HG03520 (cell line): ENCODE measurements at regions not wholly inside any gene's neighbourhood (a gene's known extent, or its start where the extent isn't known, plus 50 kb on each side); places are given as distances from the start of the nearest gene placed in this dataset.

ENCODE experiments used
- ATAC-seq: cut with Tn5 transposase; IDR thresholded peaks from one replicate; pipeline ENCODE4 v1.9.1; 2021; ENCODE audit warnings: mild to moderate bottlenecking, moderate library complexity; ENCODE audit not compliant: unreplicated experiment

DNA sequence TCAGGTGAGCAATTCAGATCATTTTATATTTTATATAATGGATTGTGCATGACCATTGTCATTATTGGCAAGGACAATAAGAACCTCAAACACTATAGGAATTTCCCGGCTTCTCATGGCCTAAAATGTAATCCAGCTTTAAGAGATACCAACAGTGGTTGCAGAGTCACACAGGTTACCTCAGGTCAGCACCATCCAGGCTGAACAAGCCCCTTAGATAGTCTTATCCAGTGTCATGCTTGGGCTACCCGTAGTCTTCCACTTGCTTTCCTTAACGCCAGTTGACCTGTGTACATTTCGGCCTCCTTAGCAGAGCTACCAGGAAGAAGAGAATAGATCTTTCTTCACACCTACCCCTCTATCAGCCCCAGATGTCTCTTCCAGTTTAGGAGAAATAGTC lies 293.3 kb upstream of the SYT4 start:
- no peak for ATAC-seq

- ATAC-seq, result peak; percentile 43
These were observed 293.9 kb upstream of the SYT4 start for GRCh38 chr18:43571078-43571689.

DNA sequence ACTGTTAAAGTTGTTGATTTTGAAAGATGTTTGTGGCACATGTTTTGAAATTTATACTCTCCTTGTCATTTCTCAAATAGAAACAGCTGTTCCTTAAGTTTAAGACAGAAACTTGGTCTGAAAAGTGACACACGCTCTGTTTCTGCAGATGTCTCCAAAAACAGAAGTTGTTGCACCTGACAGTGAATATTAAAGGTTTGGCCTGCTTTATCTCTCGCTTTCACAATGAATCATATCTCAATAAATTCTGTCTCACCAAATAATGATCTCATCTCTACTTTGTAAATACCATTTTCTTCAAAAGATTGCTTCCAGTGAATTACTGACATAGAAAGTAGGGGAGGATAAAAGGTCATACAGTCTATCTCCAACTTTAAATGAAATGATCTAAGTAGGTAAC lies 294.9 kb upstream of the SYT4 start:
- peak; percentile 83 for ATAC-seq

DNA sequence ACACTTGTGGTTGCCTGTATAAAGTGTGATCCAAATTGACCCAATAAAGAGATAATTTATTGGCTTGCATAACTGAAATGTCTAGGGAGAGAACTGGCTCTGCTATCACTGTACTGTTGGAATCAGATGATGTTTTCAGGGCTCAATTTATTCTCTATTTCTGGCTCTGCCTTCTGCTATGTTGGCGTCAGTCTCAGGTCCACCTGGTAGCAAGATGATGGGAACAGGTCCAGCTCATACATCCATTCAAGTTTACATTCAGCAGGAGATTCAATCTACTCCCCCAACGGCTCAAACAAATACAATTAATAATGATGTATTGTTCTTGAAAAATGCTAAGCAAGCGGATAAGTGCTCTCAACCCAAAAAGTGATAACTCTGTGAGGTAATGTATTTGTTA lies 297.7 kb upstream of the SYT4 start:
- no peak for ATAC-seq

DNA sequence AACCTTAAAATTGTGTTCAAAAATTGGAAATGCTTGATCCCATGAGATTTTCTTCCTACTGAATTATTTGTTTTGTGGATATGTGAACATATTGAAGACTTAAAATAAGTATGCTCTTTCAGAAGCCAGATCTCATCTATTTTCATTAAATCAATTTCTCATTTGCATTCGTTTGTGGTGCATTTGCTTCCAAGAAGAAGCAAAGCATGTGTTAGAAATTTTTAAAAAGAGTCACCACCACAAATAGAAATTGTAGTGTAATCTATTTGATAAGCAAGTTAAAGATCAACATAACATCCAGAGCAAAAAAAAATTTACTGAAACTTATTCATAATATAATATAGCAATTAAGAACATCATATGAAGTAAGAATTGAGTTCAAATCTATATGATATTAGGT lies 300.9 kb upstream of the SYT4 start:
- no peak for ATAC-seq

DNA sequence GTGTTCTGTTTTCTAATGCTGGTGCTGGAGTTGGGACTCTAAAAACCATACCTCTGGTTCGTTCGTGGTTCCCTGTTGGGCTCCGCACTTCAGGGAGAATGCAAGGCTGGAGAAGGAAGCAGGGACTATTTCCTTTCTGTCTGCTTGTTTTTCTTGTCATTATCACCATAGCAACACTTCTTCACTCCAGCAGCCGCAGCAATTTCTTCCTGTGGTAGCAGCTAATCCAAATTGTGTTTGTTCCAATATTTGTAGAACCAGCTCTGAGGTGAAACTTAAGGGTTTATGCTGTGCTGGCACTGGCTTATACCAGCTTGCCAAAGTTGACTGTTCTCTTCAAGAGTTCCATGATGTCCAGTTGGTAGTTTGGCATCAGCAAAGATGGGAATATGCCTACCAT lies 301.4 kb upstream of the SYT4 start:
- ATAC-seq, result no peak

DNA sequence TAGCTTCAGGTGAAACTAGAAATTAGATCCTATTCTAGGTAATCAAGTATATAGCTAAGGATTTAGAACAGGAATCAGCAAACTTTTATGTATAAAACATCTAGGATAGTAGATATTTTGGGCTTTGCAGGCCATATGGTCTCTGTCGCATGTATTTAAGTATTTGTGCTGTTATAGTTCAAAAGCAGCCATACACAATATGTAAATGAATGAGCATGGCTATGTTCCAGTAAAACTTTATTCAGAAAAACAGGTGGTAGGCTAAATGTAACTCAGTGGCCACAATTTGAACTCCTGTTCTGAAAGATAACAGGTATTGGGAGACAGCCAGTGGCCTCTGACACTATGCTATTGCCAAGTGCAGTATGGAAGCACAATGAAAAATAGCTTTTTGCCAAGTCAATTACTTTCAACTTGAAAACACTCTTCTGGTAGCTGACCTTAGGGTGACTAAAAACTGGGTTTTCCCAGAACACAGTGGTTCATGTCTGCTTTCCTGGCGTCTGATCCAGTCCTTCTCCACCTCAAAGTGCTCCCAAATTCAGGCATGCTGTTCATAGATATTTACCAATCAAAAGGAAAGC lies 304.7 kb upstream of the SYT4 start:
- no peak for ATAC-seq

DNA sequence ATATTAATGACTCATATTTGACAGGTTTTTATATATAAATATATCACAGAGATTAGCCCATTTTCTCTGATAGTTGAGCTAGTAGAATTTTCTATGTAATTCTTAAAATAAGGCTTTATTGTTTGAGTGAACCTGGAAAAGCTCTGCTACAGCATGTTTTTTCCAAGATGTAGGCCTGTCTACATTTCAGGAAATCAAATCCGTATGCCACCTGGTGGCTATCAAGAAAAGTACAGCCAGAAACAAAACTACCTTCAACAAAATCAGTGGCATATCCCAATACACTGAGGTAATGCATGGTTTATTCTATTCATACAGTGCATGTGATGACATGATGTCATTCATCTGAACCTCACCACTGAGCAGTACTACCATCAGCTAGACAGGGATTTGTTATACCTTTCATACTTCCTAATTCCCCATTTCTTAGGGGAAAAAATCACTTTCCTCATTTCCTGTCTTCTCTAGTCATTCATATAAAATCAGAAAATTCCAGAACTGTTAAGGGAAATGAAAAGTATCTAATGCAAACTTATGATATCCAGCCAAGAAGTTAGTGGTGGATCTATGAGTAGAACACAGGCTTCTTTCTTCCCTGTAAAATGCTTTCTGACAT lies 310.4 kb upstream of the SYT4 start:
- ATAC-seq, result peak; percentile 65

- ATAC-seq, result no peak
These were observed 311.5 kb upstream of the SYT4 start for GRCh38 chr18:43588838-43589237.

DNA sequence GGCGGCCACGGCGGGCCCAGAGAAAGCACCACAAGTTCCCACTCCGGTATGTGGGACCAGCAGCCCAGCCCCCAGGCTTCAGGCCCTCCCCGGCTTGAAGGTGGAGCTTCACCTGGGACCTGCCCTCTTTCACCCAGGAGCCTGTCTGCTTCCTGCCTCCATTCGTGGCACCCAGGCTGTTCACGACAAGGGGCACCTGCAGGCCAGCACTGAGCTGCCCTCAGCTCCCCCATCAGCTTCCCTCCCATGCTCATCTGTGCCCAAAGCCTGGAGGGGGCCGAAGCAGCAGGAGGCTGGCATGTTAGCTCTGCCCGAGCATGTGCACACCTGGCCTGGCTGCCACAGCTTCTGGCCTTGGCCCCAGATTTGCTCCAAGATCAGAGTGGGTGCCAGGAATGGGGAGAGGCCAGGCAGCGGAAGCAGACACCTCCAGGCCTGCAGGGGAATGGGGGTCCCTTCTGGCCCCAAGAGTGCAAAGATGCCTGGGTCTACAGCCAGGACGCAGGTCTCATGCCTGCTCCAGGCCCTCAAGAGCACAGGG lies 312.4 kb upstream of the SYT4 start:
- ATAC-seq, result no peak

GRCh38 chr18:43590182-43590903 lies 313.1 kb upstream of the SYT4 start:
- ATAC-seq, result no peak

DNA sequence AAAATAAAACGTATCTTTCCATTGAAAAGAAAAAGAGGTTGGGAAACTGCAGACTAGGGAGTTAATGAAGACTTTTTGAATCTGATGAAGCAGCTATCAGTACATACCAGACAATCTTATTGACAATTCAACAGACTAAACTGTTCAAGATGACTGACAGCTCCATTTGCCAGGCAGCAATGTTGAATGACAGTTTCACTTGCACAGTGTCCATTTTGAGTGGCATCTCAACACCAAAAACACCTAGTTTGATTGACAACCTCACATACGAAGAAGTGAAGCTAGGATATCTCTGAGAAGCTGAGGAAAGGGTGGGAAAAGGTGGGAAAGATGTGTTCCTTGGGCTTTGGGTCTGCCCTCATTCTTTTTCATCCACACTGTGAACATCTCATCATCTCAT lies 315.0 kb upstream of the SYT4 start:
- ATAC-seq, result no peak

- peak; percentile 83 for ATAC-seq
These were observed 318.9 kb upstream of the SYT4 start for GRCh38 chr18:43596105-43596712.

- no peak for ATAC-seq
These were observed 324.1 kb upstream of the SYT4 start for GRCh38 chr18:43601432-43601831.

- no peak for ATAC-seq
These were observed 327.9 kb upstream of the SYT4 start for GRCh38 chr18:43605224-43605623.

- no peak for ATAC-seq
These were observed 329.5 kb upstream of the SYT4 start for GRCh38 chr18:43606795-43607194.

- ATAC-seq, result peak; percentile 68
These were observed 343.6 kb upstream of the SYT4 start for GRCh38 chr18:43620936-43621335.

DNA sequence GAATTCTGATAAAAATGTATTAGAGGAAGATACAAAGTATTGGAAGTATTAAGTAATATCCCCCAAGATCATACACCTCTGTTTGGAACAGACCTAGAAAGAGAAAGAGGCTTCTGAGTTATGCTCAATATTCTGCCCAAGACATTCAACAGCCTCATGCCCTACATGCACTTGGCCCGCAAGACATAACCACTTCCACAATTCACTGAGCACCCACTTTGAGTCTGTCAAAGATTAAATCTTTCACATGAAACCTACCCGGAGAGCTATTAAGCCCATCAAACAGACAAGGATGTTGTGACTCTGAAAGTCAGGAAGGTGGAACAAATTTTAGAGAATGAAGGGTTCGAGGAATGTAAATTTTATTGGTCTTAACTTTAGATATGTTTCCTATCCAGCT lies 344.7 kb upstream of the SYT4 start:
- ATAC-seq, result no peak

GRCh38 chr18:43625582-43625981 lies 348.3 kb upstream of the SYT4 start:
- no peak for ATAC-seq

DNA sequence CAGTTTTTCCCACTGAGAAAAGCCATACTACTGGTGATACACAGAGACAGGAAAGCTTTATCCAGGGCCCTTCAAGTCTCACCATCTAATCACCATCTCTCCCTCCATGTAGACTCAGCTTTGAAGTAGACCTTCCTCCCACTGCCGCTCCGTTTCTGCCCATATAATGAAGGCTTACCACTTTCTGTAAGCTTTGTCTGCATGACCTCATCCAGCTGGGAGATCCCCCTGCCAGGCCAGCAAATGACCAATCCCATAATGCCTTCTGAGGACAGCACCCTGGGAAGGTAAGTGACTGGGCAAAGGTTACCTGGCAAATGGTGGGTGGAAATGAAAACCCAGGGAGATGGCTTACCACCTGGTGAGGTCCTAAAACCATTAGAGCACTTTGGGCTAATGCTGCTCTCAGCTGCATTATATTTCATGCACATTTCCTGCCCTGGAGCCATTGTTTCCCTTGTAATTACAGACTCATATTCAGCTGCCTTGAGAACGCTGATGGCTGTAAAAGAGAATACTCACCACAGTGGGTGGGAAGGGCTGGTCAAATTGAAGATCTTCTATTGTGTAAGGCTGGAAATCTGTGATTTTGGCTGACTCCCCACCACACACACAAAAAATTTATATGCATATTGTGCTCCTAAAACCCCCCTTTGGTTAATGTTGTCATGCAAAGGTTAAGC lies 350.7 kb upstream of the SYT4 start:
- no peak for ATAC-seq

DNA sequence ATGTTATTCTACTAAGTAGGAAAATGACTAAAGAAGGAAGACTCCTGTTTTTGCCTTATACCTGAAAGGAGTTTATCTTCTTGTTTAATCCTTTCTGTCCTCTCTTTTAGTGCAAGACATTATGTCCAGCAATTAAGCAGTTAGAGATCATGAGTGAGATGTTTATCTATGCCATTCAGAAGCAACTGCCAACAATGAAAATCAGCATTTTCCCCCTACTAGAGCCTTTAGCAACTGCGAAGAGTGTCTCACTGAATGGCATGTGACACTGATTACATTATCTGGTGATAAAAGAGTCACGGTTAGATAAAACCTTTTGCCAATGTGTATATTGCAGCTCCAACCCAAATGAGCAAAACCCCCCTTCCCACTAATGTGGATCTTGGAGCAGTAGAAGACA lies 357.7 kb upstream of the SYT4 start:
- ATAC-seq, result no peak
